NCI-H1105 (cell line): ENCODE measurements at regions not wholly inside any gene's neighbourhood (a gene's known extent, or its start where the extent isn't known, plus 50 kb on each side); places are given as distances from the start of the nearest gene placed in this dataset.
"Not testable (repeated sequence)": the region's sequence is repeated elsewhere in the genome, so short reads cannot be mapped to it uniquely, and the experiment has no call there.

Experiments
- DNase-seq: peaks from one replicate; lab custom pipeline; 2025; lab: John Stamatoyannopoulos, UW

DNA sequence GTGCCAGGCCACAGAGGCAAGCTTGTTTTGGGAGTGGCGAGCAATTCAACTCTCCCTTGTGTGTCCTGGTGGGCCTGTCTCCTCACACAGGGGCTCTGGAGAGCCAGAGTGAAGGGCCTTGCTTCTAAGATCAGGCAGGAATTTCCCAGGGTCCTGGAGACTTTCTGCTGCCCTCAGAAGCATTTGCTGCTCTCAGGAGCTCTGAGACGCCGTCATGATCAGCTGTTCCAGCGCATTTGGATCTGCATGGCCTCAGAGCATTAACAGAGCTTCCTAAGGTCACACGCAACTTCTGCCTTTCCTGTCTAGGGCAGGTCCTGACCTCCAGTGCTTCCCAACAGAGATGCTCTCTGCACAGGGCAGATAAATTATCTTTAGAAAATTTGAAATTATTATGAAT lies 52.2 kb upstream of the C10orf90 start:
- no peak for DNase-seq

DNA sequence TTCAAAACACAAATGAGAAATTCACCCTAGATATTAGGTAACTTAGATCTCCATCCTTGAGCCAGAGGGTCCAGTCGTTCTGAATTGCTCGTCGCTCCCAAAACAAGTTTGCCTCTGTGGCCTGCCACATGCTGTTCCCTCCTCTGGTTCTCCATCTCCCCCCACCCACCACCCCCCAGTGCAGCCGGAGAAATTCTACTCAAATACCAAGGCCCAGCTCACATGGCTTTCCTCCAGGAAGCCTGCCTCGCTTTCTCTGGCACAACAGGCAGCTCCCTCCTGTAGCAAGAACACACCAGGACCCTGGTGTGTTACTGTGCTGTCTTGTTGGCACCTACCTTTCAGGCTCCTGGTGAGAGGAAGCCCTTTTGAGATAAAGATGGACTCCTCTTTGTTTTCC lies 52.7 kb upstream of the C10orf90 start:
- no peak for DNase-seq

DNA sequence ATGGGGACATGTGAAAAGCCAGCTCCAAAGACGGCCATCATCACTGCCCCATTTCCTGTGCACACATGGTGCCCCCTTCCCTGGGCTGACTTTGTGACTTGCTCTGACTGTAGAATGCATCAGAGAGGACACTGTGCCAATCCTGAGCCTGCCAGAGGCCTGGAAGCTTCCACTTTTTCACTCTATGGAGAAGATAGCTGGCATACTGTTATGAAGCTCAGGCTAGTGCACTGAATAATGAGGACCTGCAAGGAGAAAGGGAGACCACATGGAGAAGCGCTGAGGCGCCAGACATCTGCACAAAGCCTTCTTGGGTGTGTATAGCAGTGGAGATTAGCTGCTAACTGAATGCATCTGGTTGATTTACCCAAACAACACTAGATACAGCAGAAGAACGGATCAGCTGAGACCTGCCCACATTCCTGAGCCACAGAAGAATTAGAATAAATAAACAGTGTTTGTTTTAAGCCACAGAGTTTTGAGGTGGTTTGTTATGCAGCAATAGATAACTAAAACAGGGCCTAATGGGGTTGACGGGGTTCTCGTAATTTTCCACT lies 58.9 kb upstream of the C10orf90 start:
- no peak for DNase-seq

DNA sequence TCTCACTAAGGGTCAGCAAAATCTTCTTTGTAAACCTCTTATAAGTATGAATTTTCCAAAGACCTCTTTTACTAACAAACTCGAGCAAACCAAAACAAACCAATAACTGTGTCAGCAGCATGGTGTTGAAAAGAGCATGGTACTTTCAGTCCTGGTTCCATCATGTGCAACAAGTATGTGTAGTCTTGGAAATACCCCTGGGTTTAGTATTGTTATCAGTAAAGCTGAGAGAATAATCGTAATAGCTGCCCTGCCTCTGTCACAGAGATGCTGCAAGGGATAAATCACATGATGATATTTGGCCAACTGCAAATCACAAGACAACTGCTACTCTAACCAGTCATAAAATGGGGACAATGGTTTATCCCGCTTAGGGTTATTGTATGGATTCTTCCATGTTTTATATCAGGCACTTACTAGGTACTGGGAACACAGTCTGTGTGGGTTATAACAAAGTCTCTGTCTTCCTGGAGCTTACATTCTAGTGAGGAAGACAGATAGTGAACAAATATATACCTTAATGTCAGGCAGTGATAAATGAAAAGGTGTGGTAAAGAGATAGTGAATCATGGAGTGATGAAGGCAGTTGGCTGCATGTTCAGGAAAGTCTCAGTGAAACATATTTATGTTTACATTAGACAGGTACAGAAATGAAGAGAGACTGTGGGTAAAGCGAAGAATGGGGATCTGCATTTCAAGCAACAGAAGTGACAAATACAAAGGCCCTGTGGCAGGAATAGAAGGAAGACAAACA lies 60.5 kb upstream of the C10orf90 start:
- DNase-seq = no peak

DNA sequence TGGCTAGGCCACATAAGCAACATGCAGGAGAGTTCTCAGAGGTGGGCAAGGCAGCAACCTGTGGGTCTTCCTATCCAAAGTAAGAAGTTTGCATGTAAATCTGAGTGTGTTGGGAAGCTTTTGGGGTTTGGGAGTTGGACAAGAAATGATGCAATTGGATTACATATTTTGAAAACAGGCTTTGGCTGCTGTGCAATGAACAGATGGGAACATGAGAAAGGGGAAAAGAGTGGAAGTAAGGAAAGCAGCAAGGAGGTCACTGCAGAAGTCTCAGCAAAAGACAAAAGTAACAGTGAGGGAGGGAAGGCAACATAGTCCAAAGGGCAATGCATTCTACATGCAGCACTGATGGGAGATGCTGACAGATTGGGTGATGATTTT lies 61.1 kb upstream of the C10orf90 start:
- DNase-seq = no peak

DNA sequence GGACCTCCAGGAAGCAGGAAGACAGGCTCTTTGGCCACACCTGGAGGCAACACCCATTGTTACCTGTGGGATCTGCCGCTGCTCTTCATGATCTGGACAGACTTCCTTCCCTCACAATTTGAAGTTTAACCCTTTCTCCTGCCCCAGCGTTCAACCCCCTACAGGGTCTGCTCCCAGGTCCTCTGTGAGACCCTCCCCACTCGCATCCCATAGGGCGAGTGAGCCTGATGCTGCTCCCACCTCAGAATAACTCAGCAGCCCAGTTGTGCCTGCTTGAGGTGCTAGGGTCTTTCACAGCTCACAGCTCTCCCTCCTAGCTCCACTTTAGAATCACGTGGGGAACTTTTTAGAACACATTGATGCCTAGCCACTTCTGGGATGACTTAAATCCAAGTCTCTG lies 61.8 kb upstream of the C10orf90 start:
- no peak for DNase-seq

DNA sequence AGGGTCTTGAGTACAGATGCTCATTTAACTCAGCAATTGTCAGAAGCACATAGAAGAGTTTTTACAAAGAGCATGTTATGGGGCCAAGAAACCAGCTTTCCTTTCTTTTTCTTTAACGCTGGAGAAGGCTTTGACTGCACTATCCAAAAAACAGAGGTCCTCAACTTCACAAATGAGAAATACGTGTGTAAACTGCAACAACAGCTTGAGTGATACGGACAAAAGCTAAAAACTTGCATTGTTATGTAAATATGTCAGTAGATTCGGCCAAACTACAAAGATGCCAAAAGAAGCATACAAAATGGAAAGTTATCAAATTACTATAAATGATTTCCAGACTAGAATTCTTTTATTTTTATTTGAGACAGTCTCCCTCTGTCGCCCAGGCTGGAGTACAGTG lies 62.4 kb upstream of the C10orf90 start:
- DNase-seq = no peak

DNA sequence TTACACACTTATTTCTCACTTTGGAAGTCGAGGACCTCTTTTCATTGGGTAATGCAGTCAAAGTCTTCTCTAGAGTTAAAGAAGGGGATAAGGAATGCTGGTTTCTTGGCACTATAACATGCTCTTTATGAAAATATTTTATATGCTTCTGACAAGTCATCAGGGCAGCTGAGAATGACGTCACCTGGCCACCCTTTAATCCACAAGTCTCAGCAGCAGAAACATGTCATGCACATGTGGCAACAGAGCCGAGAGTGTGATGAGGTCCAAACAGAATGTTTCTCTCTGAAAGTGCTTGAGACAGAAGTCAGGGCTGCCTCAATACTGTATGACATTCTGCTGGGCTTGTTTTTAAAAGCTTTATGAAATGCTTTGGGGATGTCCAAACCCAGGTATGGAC lies 63.5 kb upstream of the C10orf90 start:
- no peak for DNase-seq

DNA sequence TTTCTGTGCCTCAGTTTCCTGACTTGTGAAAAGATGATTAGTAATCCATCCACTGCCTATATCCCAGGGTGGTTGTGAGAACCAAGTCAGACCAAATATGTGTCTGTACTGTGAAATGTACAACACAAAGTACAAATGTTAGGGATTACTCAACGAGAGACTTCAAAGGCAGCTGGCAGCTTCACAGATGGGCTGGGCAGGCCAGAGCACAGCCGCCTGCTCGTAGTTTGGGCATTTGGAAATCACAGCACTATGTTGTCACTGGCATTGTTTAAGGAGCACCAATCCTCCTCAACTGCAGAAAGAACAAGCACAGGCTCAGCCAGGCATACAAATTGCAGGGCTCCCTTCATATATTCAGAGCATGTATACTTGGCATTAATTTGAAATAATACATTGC lies 64.5 kb upstream of the C10orf90 start:
- no peak for DNase-seq

DNA sequence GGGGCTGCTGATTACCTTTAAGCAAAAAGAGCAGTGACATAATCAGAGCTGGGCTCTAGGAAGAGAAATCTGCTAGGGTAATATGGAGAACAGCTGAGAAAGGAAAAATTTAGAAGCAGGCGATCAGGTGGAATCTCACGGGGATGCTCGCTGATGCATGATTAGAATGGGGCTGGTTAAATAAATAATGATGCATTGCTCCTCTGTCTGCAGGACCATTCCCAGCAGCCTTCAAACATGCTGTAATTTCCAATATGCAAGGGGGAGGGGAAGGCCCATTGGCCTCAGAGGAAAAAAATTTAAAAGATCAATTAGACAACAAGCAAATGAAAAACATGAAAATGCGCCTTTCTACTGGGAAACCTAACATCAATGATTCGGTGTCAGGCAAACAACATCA lies 65.6 kb upstream of the C10orf90 start:
- no peak for DNase-seq

DNA sequence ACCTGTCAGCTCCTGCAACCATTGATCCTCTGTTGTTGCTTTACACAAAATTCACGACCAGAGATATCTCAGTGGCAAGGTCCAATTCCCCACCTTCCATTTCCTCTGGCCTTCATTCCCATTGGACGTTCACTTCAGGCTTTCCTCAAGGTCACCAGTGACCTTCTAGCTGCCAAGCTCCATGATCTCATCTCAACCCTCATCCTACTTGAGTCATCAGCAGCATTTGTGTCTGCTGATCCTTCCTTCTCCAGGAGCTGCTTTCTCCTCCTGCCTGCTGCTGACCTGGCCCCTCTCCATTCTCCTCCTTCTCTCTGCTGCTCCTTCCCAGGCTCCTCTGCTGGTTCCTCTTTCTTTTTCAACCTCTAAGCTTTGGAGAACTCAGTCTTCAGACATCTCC lies 66.2 kb upstream of the C10orf90 start:
- DNase-seq = no peak

DNA sequence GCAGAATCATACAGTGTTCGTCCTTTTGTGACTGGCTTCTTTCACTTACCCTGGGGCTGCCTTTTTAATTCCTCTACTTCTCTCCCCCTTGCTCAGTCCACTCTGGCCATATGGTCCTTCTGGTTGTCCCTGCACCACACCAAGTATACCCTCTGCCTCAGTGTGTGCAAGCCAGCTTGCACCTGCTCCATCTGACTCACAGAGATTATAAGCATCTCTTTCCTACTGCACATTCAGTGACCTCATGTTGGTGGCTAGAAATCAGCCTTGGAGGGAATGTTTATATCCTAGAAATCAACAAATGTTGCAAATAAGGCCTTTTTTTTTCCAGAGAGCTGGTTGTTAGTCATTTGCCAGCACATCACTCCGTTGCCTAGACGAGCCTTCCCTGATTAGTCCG lies 67.5 kb upstream of the C10orf90 start:
- DNase-seq = no peak

DNA sequence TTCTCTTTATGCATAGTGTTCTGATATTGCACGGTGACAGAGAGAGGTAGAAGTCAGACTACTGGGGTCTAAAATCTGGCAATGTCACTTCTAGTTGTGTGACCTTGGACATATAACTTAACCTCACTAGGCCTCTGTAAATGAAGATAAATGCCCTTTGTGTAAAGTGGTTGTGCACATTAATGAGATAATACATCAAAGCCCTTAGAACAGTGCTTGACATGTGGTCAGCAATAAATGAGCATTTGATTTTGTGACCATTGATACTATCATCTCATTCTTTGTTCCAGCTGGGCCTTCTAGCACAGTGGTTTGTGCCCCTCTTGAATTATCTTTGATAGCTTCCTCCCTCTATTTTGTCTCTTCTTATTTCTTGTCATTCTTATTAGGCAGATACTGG lies 74.1 kb upstream of the C10orf90 start:
- DNase-seq = no peak

DNA sequence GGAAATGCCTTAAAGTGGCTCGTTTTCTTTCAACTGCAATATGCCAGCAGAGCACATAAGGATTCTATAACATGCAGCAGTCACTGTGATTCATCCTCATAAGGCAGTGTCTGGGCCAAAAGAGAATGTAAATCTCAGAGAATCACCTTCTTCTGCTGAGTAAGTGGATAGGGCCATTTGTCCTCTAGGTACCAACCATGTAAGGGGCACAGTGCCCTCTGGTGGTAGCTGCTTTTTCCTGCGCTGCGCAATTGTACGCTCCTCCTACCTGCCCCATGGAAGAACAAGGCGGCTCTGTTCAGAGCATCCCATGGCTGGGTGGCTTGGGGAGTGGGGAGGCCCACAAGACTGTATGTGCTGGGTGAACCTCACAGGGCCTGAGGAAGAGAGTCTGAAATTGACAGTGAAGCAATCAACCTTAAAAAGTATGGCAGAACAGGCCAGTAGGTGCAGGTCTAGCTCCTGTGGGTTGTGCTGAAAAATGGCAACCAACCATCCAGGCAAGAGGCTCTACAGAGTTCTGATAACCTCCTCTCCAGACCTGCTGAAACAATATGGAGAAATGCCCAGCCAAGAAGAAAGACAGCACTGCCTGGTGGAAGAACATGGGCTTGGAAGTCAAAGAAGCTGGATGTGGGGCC lies 78.6 kb upstream of the C10orf90 start:
- peak; percentile 4 for DNase-seq

DNA sequence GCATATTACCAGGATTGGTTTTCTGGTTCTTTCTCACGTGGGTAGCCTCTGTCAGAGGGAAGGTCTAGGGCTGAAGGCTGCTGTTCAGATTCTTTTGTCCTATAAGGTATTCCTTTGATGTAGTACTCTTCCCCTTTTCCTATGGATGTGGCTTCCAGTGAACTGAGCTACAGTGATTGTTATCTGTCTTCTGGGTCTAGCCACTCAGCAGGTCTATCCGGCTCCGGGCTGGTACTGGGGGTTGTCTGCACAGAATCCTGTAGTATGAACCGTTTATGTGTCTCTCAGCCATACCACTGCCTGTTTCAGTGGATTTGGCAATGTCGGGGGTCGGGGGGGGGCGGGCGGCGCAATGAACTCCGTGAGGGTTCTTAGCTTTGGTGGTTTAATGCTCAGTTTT lies 84.5 kb upstream of the C10orf90 start:
- no peak for DNase-seq

DNA sequence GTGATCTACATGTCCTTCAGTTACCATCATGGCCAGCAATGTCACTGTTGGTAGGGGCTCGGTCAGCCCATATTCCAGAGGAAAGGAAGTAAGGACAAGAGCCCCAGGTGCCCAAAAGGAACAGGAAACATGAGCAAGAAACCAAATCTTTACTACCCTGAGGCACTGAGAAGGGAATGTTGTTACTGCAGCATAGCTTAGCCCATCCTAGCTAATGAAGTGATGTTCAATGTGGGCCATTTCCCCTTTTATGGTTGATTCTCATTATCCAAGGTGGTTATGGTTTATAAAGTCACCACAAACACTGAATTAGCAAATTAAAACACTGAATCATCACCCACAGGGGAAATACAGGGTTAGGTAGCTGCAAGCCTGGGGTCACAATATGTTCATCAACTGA lies 88.4 kb upstream of the C10orf90 start:
- DNase-seq = no peak

DNA sequence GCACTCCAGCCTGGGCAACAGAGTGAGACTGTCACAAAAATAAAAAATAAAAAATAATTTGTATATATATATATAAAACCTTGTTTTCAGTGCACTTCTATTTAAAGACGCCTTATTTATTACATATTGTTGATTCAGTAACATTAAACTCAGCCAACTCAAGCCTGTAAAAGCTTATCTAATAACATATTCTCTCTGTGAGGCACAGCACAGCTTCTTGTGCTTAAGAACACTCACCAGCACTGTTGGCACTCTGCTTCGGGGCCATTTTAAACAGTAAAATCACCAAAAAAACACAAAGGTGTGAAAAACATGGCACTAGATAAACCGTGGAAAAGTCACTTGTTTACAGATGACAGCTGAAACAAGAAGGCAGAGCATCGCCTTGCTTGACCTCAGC lies 89.0 kb upstream of the C10orf90 start:
- no peak for DNase-seq

DNA sequence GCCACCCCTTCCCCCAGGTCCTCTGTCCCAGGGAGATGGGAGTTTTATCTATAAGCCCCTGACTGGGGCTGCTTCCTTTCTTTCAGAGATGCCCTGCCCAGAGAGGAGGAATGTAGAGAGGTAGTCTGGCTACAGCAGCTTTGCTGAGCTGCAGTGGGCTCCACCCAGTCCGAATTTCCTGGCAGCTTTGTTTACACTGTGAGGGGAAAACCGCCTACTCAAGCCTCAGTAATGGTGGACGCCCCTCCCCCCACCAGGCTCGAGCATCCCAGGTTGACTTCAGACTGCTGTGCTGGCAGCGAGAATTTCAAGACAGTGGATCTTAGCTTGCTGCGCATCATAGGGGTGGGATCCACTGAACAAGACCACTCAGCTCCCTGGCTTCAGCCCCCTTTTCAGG lies 96.2 kb upstream of the C10orf90 start:
- DNase-seq = not testable (repeated sequence)

DNA sequence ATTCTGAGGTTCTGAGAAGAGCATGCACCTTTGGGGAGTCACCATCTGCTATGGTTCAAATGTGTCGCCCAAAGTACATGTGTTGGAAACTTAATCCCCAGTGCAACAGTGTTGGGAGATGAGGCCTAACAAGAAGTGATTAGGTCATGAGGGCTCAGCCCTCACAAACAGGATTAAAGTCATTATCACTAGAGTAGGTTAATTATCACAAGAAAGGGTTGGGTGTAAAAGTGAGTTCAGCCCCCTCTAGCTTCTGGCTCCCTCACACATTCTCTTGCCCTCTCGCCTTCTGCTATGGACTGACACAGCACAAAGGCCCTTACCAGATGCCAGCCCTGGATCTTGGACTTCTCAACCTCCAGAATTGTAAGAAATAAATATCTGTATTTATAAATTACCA lies 100.3 kb upstream of the C10orf90 start:
- no peak for DNase-seq

DNA sequence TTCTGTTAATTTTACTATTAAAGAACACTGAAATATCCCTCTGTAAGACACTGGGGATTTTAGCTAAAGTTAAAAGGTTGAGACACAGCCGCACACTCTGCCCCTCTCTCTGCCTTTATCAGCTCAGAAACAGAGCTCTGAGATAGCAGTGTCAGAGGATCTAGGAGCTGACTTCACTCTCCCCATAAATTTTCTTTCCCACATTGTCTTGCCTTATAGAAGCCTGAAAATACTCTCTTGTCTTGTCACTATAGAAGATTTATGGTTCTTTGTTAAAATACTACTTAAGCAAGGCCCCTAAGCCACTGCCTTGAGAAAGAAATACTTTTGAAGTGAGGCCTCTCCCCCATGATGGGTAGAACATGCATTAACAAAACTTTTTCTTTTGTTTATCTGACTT lies 105.7 kb upstream of the C10orf90 start:
- no peak for DNase-seq

DNA sequence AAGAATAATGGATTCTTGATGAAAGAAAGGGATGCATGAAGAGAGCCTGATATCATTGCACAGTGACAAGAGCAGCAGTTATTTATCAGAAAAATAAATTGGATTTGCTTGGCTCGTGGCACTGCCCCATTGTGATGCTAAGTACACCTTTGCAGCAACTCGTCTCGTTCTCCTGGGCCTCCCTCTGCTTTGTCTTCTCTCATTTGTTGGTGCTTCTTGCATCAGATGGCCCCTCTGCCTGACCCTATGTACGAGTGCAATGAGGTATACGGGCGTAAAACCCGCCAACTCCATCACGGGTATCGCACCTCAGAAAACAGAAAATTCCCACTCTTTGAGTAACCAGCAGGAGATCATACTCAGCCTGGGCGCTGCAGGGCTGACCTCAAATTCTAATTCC lies 107.2 kb upstream of the C10orf90 start:
- no peak for DNase-seq

DNA sequence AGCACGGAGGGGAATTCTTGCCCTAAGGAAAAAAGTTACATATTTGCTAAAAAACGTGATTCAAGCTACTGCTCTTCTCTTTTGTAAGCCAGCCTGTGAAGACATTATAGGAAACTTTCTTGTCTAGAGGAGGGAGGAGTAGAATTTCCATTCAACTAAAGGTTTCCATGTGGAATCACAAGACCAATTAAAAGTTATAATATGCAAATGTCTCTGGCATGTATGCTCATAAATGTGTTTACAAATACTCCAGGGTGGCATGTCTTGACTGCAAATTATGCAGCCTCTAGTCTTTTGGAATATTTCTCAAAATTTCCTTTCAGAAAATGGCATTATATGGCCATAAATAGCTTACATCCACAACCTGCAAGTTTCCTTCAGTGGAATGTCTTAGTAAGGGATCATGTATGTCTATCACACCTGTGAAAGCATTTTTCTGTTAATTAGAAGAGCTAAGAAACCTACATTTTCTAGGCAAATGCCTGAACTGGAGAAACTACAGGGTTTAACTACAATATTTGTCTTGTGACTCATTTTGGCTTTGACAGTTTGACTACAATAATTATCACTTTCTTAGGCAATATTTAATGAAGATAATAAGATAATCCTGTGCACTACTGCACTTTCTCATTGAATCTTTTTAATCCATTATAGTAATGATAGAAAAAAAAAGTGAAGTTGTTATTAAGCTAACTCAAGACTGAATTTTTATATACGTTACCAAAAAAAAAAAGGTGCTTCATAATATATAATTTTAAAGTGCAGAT lies 111.1 kb upstream of the C10orf90 start:
- DNase-seq = no peak
